GM23338 (cell line): ENCODE measurements at regions not wholly inside any gene's neighbourhood (a gene's known extent, or its start where the extent isn't known, plus 50 kb on each side); places are given as distances from the start of the nearest gene placed in this dataset.

Experiments used
- EZH2 ChIP-seq: fragments of 200-600 bp; sonication (generic); IDR thresholded peaks from one replicate; pipeline ENCODE4 v1.8.0; 2017; ENCODE audit warnings: antibody characterized with exemption, mild to moderate bottlenecking, low read depth; ENCODE audit not compliant: unreplicated experiment
- JUNB ChIP-seq: IDR thresholded peaks from one replicate; pipeline ENCODE4 v1.6.1; 2016; ENCODE audit warnings: antibody characterized with exemption; ENCODE audit not compliant: unreplicated experiment
- POLR2AphosphoS5 ChIP-seq: IDR thresholded peaks from 2 replicates; pipeline ENCODE4 v1.6.1; 2016; ENCODE audit warnings: antibody characterized with exemption, low read depth
- TF ChIP-seq, protein P1 (sequence below), 2 experiments: fragments of 200-600 bp in 1 of 2; sonication (generic) in 1 of 2; conservative IDR thresholded peaks; 2 replicates each; pipeline versions ENCODE4 v1.5.1 to v1.6.1; 2016 to 2017; ENCODE audit warnings: antibody characterized with exemption in 2 of 2, low read depth in 2 of 2, mild to moderate bottlenecking in 2 of 2, moderate library complexity in 1 of 2
- TF ChIP-seq, protein P2 (sequence below): IDR thresholded peaks from one replicate; pipeline ENCODE4 v1.6.1; 2018; ENCODE audit warnings: antibody characterized with exemption; ENCODE audit not compliant: unreplicated experiment

DNA sequence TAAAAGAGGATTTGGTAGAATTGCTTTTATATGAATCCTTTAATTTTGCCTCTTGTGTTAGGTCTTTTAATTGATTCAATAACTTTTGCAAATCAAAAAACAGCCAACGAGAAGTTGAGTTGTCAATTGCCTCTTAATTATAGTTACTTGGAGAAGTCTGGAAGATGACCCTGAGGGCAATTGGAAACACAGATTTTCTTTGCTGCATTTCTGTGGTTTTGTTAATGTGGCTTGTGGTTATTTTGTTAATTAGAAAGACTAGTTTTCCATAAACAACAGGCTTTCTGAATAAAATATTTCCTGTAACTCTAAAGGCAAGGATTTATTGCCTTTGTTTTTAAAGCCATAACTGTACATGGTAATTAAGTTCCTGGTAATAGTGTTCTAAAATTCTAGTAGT lies 513.0 kb downstream of the EPHA7 start:
- TF ChIP-seq POLR2AphosphoS5, result no peak
- no peak for TF ChIP-seq JUNB
- TF ChIP-seq, protein P1, sequence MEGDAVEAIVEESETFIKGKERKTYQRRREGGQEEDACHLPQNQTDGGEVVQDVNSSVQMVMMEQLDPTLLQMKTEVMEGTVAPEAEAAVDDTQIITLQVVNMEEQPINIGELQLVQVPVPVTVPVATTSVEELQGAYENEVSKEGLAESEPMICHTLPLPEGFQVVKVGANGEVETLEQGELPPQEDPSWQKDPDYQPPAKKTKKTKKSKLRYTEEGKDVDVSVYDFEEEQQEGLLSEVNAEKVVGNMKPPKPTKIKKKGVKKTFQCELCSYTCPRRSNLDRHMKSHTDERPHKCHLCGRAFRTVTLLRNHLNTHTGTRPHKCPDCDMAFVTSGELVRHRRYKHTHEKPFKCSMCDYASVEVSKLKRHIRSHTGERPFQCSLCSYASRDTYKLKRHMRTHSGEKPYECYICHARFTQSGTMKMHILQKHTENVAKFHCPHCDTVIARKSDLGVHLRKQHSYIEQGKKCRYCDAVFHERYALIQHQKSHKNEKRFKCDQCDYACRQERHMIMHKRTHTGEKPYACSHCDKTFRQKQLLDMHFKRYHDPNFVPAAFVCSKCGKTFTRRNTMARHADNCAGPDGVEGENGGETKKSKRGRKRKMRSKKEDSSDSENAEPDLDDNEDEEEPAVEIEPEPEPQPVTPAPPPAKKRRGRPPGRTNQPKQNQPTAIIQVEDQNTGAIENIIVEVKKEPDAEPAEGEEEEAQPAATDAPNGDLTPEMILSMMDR (conservative IDR thresholded peaks at IDR 0.05; ENCODE audit: low read depth in 2 of 2), result no peak
- no peak for TF ChIP-seq EZH2
- TF ChIP-seq, protein P2, sequence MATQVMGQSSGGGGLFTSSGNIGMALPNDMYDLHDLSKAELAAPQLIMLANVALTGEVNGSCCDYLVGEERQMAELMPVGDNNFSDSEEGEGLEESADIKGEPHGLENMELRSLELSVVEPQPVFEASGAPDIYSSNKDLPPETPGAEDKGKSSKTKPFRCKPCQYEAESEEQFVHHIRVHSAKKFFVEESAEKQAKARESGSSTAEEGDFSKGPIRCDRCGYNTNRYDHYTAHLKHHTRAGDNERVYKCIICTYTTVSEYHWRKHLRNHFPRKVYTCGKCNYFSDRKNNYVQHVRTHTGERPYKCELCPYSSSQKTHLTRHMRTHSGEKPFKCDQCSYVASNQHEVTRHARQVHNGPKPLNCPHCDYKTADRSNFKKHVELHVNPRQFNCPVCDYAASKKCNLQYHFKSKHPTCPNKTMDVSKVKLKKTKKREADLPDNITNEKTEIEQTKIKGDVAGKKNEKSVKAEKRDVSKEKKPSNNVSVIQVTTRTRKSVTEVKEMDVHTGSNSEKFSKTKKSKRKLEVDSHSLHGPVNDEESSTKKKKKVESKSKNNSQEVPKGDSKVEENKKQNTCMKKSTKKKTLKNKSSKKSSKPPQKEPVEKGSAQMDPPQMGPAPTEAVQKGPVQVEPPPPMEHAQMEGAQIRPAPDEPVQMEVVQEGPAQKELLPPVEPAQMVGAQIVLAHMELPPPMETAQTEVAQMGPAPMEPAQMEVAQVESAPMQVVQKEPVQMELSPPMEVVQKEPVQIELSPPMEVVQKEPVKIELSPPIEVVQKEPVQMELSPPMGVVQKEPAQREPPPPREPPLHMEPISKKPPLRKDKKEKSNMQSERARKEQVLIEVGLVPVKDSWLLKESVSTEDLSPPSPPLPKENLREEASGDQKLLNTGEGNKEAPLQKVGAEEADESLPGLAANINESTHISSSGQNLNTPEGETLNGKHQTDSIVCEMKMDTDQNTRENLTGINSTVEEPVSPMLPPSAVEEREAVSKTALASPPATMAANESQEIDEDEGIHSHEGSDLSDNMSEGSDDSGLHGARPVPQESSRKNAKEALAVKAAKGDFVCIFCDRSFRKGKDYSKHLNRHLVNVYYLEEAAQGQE, result no peak
